Parathyroid adenoma (tissue), 2 donors: ENCODE measurements at regions not wholly inside any gene's neighbourhood (a gene's known extent, or its start where the extent isn't known, plus 50 kb on each side); places are given as distances from the start of the nearest gene placed in this dataset.

Source experiments
- H2AFZ ChIP-seq: fragments of 300-600 bp; sonication (generic); one replicate; pipeline ENCODE4 v1.7.0; 2017; ENCODE audit warnings: antibody characterized with exemption, mild to moderate bottlenecking
- H3K27ac ChIP-seq: fragments of 300-600 bp; sonication (generic); one replicate; pipeline ENCODE4 v1.7.0; 2017
- H3K27me3 ChIP-seq: fragments of 300-600 bp; sonication (generic); one replicate; pipeline ENCODE4 v1.7.0; 2017; ENCODE audit warnings: low read length; ENCODE audit not compliant: control insufficient read depth, insufficient read depth
- H3K36me3 ChIP-seq: fragments of 300-600 bp; sonication (generic); one replicate; pipeline ENCODE4 v1.7.0; 2017; ENCODE audit warnings: low read length; ENCODE audit not compliant: control insufficient read depth, insufficient read depth
- H3K4me1 ChIP-seq: fragments of 300-600 bp; sonication (generic); one replicate; pipeline ENCODE4 v1.7.0; 2017; ENCODE audit warnings: control low read depth
- H3K4me2 ChIP-seq: fragments of 300-600 bp; sonication (generic); one replicate; pipeline ENCODE4 v1.7.0; 2017; ENCODE audit warnings: low read length
- H3K4me3 ChIP-seq: fragments of 300-600 bp; sonication (generic); one replicate; pipeline ENCODE4 v1.7.0; 2017; ENCODE audit warnings: low read depth, low read length
- H3K79me2 ChIP-seq: fragments of 300-600 bp; sonication (generic); one replicate; pipeline ENCODE4 v1.7.0; 2017; ENCODE audit warnings: control low read depth
- H3K9ac ChIP-seq: fragments of 300-600 bp; sonication (generic); one replicate; pipeline ENCODE4 v1.7.0; 2017; ENCODE audit warnings: mild to moderate bottlenecking
- H3K9me3 ChIP-seq: fragments of 300-600 bp; sonication (generic); one replicate; pipeline ENCODE4 v1.7.0; 2017; ENCODE audit warnings: low read length; ENCODE audit not compliant: control insufficient read depth
- TF ChIP-seq, protein P1 (sequence below): fragments of 300-600 bp; sonication (generic); IDR thresholded peaks from one replicate; pipeline ENCODE4 v1.7.0; 2017; ENCODE audit warnings: antibody characterized with exemption, mild to moderate bottlenecking
- donor health status: primary hyperparathyroidism.

DNA sequence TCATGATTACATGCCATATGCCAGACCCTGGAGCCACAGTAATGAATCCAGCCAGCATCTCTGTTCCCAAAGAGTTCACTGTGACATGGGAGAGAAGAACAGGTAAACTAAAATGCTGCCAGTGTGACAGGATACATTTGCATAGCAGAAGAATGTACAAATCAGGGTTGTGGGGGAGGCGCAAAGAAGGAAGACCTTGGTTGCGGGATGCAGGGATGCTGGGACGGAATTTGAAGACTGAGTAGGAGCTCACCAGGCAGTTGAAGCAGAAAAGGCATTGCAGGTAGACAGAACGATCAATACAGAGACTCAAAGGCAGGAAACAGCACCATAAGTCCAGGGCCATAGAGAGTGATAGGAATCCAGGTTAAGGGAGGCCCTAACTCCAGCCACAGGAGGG lies 180.3 kb upstream of the ZC3H12A start:
- H3K9me3 ChIP-seq: no peaks in the 10 kb centered on the region
- H3K36me3 ChIP-seq: no peaks in the 10 kb centered on the region
- H3K4me3 ChIP-seq: no peak overlapping the region
- no peaks in the 10 kb centered on the region for H3K79me2 ChIP-seq
- H3K4me2 ChIP-seq: no peak overlapping the region
- H3K9ac ChIP-seq: no peak overlapping the region
- no peaks in the 10 kb centered on the region for H3K4me1 ChIP-seq
- H3K27me3 ChIP-seq: no peaks in the 10 kb centered on the region
- TF ChIP-seq, protein P1, sequence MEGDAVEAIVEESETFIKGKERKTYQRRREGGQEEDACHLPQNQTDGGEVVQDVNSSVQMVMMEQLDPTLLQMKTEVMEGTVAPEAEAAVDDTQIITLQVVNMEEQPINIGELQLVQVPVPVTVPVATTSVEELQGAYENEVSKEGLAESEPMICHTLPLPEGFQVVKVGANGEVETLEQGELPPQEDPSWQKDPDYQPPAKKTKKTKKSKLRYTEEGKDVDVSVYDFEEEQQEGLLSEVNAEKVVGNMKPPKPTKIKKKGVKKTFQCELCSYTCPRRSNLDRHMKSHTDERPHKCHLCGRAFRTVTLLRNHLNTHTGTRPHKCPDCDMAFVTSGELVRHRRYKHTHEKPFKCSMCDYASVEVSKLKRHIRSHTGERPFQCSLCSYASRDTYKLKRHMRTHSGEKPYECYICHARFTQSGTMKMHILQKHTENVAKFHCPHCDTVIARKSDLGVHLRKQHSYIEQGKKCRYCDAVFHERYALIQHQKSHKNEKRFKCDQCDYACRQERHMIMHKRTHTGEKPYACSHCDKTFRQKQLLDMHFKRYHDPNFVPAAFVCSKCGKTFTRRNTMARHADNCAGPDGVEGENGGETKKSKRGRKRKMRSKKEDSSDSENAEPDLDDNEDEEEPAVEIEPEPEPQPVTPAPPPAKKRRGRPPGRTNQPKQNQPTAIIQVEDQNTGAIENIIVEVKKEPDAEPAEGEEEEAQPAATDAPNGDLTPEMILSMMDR: no peak
- no peak overlapping the region for H3K27ac ChIP-seq
- H2AFZ ChIP-seq: no peak overlapping the region

DNA sequence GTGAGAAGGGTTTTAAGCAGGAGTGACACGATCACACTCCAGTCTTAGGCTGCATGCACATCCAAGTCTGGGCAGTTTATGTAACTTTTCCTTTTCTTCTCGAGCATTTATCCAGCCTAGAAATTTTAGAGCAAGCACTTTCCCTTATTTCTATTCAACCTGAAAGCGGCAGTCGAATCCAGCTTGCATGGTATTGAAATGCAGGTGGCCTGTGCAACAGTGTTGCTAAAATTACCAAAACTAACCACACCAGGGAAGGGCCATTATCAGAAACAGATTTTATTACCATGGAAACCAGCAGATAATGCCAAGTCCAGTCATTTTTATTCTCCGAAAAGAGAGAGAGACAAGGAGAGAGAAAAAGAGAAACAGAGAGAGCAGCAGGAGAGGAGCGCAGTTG lies 179.9 kb upstream of the ZC3H12A start:
- no peak overlapping the region for H3K27ac ChIP-seq
- no peaks in the 10 kb centered on the region for H3K36me3 ChIP-seq
- no peak overlapping the region for H3K9ac ChIP-seq
- H3K4me2 ChIP-seq: no peak overlapping the region
- H3K4me3 ChIP-seq: no peak overlapping the region
- TF ChIP-seq, protein P1: no peak
- no peaks in the 10 kb centered on the region for H3K9me3 ChIP-seq
- H3K4me1 ChIP-seq: no peaks in the 10 kb centered on the region
- no peaks in the 10 kb centered on the region for H3K27me3 ChIP-seq
- no peaks in the 10 kb centered on the region for H3K79me2 ChIP-seq
- H2AFZ ChIP-seq: no peak overlapping the region

DNA sequence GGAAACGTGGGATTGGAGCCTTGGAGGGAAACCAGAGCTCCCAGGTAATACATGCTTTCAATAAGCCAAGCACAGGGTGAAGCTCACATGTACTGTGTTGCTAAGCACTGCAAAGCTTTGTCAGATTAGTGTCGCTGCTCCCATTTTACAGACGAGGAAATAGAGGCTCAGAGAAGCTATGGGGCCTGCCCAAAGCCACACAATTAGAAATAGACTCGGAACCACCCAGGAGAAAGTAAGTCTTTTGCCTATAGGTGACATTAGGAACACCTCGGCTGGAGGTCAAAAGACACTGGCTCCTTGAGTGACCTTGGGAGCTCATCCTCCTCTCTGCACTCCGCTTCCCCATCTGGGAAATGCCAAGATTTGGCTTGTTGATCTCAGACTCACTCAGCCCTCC lies 175.6 kb upstream of the ZC3H12A start:
- H3K4me3 ChIP-seq: no peak overlapping the region

DNA sequence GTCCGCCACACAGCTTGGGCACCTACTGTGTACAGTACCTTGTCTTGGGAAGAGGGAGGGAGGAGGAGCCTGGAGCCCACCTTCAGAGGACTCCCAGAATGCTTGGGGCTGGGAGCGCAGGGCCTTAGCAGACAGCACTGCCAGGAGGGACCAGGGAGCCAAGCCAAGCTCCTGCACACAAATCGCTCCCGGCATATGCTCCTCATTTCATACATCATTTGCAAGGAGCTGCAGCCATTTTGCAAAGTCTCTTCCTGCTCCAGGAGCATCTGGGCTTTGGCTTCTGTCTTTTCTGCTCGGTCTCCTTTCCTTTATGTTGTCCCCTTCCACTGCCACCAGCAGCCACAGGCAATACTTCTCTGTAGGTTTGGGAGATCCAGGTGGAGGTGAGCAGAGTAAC lies 175.2 kb upstream of the ZC3H12A start:
- Histone ChIP-seq H3K79me2 (no peaks in the 10 kb centered on the region), H3K36me3 (no peaks in the 10 kb centered on the region), H3K9ac (no peak overlapping the region), H2AFZ (no peak overlapping the region), H3K4me3 (no peak overlapping the region), H3K27ac (no peak overlapping the region), H3K9me3 (no peaks in the 10 kb centered on the region), H3K4me1 (no peaks in the 10 kb centered on the region), H3K27me3 (no peaks in the 10 kb centered on the region), H3K4me2 (no peak overlapping the region)
- TF ChIP-seq, protein P1: no peak

More for the DNA sequence above, 175.6 kb upstream of the ZC3H12A start:
- Histone ChIP-seq H3K36me3 (no peaks in the 10 kb centered on the region), H3K9me3 (no peaks in the 10 kb centered on the region), H3K27ac (no peak overlapping the region), H3K4me2 (no peak overlapping the region), H2AFZ (no peak overlapping the region), H3K4me1 (no peaks in the 10 kb centered on the region), H3K79me2 (no peaks in the 10 kb centered on the region), H3K27me3 (no peaks in the 10 kb centered on the region), H3K9ac (no peak overlapping the region)
- TF ChIP-seq, protein P1: no peak

DNA sequence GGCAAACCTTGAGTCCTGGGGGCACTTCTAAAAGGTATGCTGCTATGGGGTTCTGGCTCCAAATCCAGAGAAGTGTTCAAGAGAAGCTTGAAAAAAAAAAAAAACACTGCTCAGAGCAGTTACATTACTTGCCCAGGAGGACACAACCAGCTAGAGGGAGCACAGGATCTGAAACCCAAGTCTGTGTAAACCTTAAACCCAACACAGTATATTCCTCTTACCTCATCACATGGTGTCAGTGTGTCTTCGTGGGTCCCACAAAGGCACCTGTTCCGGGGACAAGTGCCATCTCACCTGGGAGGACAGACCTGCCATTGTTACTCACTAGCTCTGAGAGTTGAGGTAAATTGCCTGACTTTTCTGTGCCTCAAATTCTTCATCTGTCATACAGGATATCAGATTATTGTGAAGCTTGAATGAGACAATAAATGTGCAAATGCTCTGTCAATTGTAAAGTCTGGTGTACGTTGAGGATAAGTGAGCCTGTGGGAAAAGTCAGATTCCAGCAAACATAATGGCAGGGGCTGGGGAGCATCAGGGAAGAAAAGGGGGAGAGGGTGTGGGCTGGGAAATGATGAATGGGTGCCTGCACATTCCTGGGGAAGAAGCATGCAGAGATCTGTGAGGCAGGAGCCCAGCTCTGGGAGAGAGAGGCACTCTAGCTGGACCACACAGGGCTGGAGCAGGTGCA lies 170.4 kb upstream of the ZC3H12A start:
- no peak overlapping the region for H3K27ac ChIP-seq

More for the DNA sequence above, 170.4 kb upstream of the ZC3H12A start:
- no peaks in the 10 kb centered on the region for H3K9me3 ChIP-seq
- TF ChIP-seq, protein P1: no peak
- no peaks in the 10 kb centered on the region for H3K4me1 ChIP-seq
- no peak overlapping the region for H2AFZ ChIP-seq
- H3K4me3 ChIP-seq: no peak overlapping the region
- no peaks in the 10 kb centered on the region for H3K36me3 ChIP-seq
- H3K27me3 ChIP-seq: no peaks in the 10 kb centered on the region
- H3K4me2 ChIP-seq: no peak overlapping the region
- no peaks in the 10 kb centered on the region for H3K79me2 ChIP-seq
- no peak overlapping the region for H3K9ac ChIP-seq
